Right kidney (tissue), 1 donor: ENCODE measurements at regions not wholly inside any gene's neighbourhood (a gene's known extent, or its start where the extent isn't known, plus 50 kb on each side); places are given as distances from the start of the nearest gene placed in this dataset.

Source experiments
- DNase-seq: peaks from one replicate; pipeline ENCODE4 v3.0.0-alpha.2; 2016

GRCh38 chr4:24666816-24667477, 82.6 kb upstream of the DHX15 start:
- no peak for DNase-seq

GRCh38 chr4:24668956-24669355, 84.6 kb upstream of the DHX15 start:
- no peak for DNase-seq

GRCh38 chr4:24669751-24670150, 85.4 kb upstream of the DHX15 start:
- no peak for DNase-seq

- no peak for DNase-seq
Observed at GRCh38 chr4:24671849-24672248, 87.5 kb upstream of the DHX15 start.

GRCh38 chr4:24672880-24673279, 88.5 kb upstream of the DHX15 start:
- no peak for DNase-seq

GRCh38 chr4:24674279-24674678, 89.9 kb upstream of the DHX15 start:
- no peak for DNase-seq

GRCh38 chr4:24675721-24676389, 91.5 kb upstream of the DHX15 start:
- no peak for DNase-seq

- no peak for DNase-seq
Observed at GRCh38 chr4:24677909-24678308, 93.6 kb upstream of the DHX15 start.

- DNase-seq = no peak
Observed at GRCh38 chr4:24680746-24681448, 96.5 kb upstream of the DHX15 start.

- DNase-seq = no peak
Observed at GRCh38 chr4:24683116-24683515, 98.8 kb upstream of the DHX15 start.

GRCh38 chr4:24686866-24687692, 102.7 kb upstream of the DHX15 start:
- no peak for DNase-seq

GRCh38 chr4:24688453-24688852, 104.1 kb upstream of the DHX15 start:
- no peak for DNase-seq

- no peak for DNase-seq
Observed at GRCh38 chr4:24689212-24689611, 104.9 kb upstream of the DHX15 start.

- DNase-seq = no peak
Observed at GRCh38 chr4:24690436-24690835, 104.9 kb upstream of the SOD3 start.

- DNase-seq = no peak
Observed at GRCh38 chr4:24693636-24694035, 101.7 kb upstream of the SOD3 start.

- no peak for DNase-seq
Observed at GRCh38 chr4:24700118-24700517, 95.3 kb upstream of the SOD3 start.

GRCh38 chr4:24701683-24702082, 93.7 kb upstream of the SOD3 start:
- DNase-seq = no peak

GRCh38 chr4:24702281-24702680, 93.1 kb upstream of the SOD3 start:
- no peak for DNase-seq

- DNase-seq = no peak
Observed at GRCh38 chr4:24703298-24703697, 92.1 kb upstream of the SOD3 start.

- DNase-seq = no peak
Observed at GRCh38 chr4:24704149-24704548, 91.2 kb upstream of the SOD3 start.

GRCh38 chr4:24705016-24705753, 90.2 kb upstream of the SOD3 start:
- DNase-seq = no peak

GRCh38 chr4:24713604-24714003, 81.8 kb upstream of the SOD3 start:
- no peak for DNase-seq
